ENCODE measurements at regions not wholly inside any gene's neighbourhood (a gene's known extent, or its start where the extent isn't known, plus 50 kb on each side); places are given as distances from the start of the nearest gene placed in this dataset.

DNA sequence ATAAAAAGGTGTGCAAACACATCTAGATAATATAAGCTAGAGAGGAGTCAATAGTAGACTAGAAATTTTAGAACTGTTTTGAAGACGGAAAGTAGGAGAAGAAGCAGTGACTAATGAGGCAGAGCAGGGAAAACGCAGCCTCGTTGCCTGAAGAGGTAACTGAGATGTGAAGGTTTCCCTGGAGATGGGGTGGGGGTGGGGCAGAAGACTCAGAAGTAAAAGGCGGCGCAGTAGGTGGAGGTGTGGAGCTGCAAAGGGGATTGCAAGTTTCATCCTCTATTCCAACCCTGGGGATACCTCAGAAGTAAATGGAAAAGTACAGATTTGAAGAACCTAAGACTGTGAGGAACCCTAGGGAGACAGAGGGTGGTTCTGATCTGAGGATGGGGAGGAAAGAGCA is 109.5 kb downstream of the TMPRSS5 start:
- TF ChIP-seq, protein P1, sequence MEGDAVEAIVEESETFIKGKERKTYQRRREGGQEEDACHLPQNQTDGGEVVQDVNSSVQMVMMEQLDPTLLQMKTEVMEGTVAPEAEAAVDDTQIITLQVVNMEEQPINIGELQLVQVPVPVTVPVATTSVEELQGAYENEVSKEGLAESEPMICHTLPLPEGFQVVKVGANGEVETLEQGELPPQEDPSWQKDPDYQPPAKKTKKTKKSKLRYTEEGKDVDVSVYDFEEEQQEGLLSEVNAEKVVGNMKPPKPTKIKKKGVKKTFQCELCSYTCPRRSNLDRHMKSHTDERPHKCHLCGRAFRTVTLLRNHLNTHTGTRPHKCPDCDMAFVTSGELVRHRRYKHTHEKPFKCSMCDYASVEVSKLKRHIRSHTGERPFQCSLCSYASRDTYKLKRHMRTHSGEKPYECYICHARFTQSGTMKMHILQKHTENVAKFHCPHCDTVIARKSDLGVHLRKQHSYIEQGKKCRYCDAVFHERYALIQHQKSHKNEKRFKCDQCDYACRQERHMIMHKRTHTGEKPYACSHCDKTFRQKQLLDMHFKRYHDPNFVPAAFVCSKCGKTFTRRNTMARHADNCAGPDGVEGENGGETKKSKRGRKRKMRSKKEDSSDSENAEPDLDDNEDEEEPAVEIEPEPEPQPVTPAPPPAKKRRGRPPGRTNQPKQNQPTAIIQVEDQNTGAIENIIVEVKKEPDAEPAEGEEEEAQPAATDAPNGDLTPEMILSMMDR (conservative IDR thresholded peaks at IDR 0.05; ENCODE audit: low read length): no peak
- no peak for TF ChIP-seq EZH2phosphoT487 (IDR thresholded peaks at IDR 0.05; ENCODE audit: borderline replicate concordance)

Measured in Loucy (cell line).